Upper lobe of right lung (tissue), 1 donor: ENCODE measurements at regions not wholly inside any gene's neighbourhood (a gene's known extent, or its start where the extent isn't known, plus 50 kb on each side); places are given as distances from the start of the nearest gene placed in this dataset.
"Not testable (repeated sequence)": the region's sequence is repeated elsewhere in the genome, so short reads cannot be mapped to it uniquely, and the experiment has no call there.

ENCODE experiments used
- ATAC-seq: fragments of 200-7000 bp; cut with Tn5 transposase; one replicate; pipeline ENCODE4 v1.9.1; 2020; ENCODE audit warnings: mild to moderate bottlenecking, moderate library complexity
- DNase-seq: peaks from one replicate; pipeline ENCODE4 v3.0.0-alpha.2; 2020
- H3K27ac ChIP-seq: fragments of 200-600 bp; one replicate; pipeline ENCODE4 v1.8.0; 2022
- H3K27me3 ChIP-seq: fragments of 200-600 bp; one replicate; pipeline ENCODE4 v1.8.0; 2022; ENCODE audit warnings: mild to moderate bottlenecking
- H3K36me3 ChIP-seq: fragments of 200-600 bp; one replicate; pipeline ENCODE4 v1.8.0; 2022
- H3K4me1 ChIP-seq: fragments of 200-600 bp; one replicate; pipeline ENCODE4 v1.8.0; 2022
- H3K4me3 ChIP-seq: fragments of 200-600 bp; one replicate; pipeline ENCODE4 v1.8.0; 2022; ENCODE audit warnings: mild to moderate bottlenecking
- H3K9me3 ChIP-seq: fragments of 200-600 bp; one replicate; pipeline ENCODE4 v1.8.0; 2022
- CTCF ChIP-seq: fragments of 200-600 bp; IDR thresholded peaks from one replicate; pipeline ENCODE4 v1.8.0; 2022; ENCODE audit warnings: antibody characterized with exemption
- intact Hi-C: fragments of 100-400 bp; cut with DNase I; formaldehyde crosslinking; loops from one replicate; pipeline ENCODE4 v1.11.0; 2022
- donor health status: DM: no; HTN: yes; CAD: no; lungs with severe emphysema.

- TF ChIP-seq CTCF: no peak
- Histone ChIP-seq H3K4me1 (no peaks in the 10 kb centered on the region), H3K9me3 (no peaks in the 10 kb centered on the region), H3K27me3 (no peaks in the 10 kb centered on the region), H3K36me3 (no peaks in the 10 kb centered on the region), H3K4me3 (no peak overlapping the region), H3K27ac (no peak overlapping the region)
- DNase-seq (no peak), ATAC-seq (no peak)
- intact Hi-C loops: no loop called here
Observed at GRCh38 chr20:39736434-39737327, 774.5 kb downstream of the DHX35 start.

- DNase-seq, H3K27me3 ChIP-seq, H3K4me3 ChIP-seq, H3K27ac ChIP-seq, intact Hi-C loops, H3K4me1 ChIP-seq, ATAC-seq, H3K36me3 ChIP-seq: not testable (repeated sequence)
- peaks cover 16% of the 10 kb centered on the region for H3K9me3 ChIP-seq
Observed at GRCh38 chr20:39725513-39725912, 763.4 kb downstream of the DHX35 start.

- intact Hi-C loops: no loop called here
- Histone ChIP-seq H3K4me1 (no peaks in the 10 kb centered on the region), H3K36me3 (no peaks in the 10 kb centered on the region), H3K9me3 (no peaks in the 10 kb centered on the region), H3K27me3 (no peaks in the 10 kb centered on the region), H3K4me3 (no peak overlapping the region), H3K27ac (no peak overlapping the region)
- DNase-seq (no peak), ATAC-seq (no peak)
- TF ChIP-seq CTCF: no peak
Observed at GRCh38 chr20:39719293-39719692, 757.1 kb downstream of the DHX35 start.

- ATAC-seq (no peak), DNase-seq (no peak)
- intact Hi-C loops: no loop called here
- H3K4me3 ChIP-seq: no peak overlapping the region
- H3K9me3 ChIP-seq: no peaks in the 10 kb centered on the region
- no peaks in the 10 kb centered on the region for H3K4me1 ChIP-seq
- no peaks in the 10 kb centered on the region for H3K36me3 ChIP-seq
- H3K27me3 ChIP-seq: no peaks in the 10 kb centered on the region
- TF ChIP-seq CTCF: no peak
- no peak overlapping the region for H3K27ac ChIP-seq
Observed at GRCh38 chr20:39717936-39718335, 755.8 kb downstream of the DHX35 start.

GRCh38 chr20:39716796-39717341 is 754.7 kb downstream of the DHX35 start:
- H3K27me3 ChIP-seq: no peaks in the 10 kb centered on the region
- no peaks in the 10 kb centered on the region for H3K36me3 ChIP-seq
- ATAC-seq: no peak
- H3K27ac ChIP-seq: no peak overlapping the region
- no peak for DNase-seq
- H3K4me3 ChIP-seq: no peak overlapping the region
- H3K4me1 ChIP-seq: no peaks in the 10 kb centered on the region
- intact Hi-C loops: no loop called here
- H3K9me3 ChIP-seq: no peaks in the 10 kb centered on the region
- TF ChIP-seq CTCF: no peak

GRCh38 chr20:39713076-39713840 is 751.1 kb downstream of the DHX35 start:
- H3K27me3 ChIP-seq: no peaks in the 10 kb centered on the region
- H3K9me3 ChIP-seq: no peaks in the 10 kb centered on the region
- no peak for TF ChIP-seq CTCF
- DNase-seq (no peak), ATAC-seq (no peak)
- H3K4me3 ChIP-seq: no peak overlapping the region
- no peak overlapping the region for H3K27ac ChIP-seq
- intact Hi-C loops: no loop called here
- no peaks in the 10 kb centered on the region for H3K4me1 ChIP-seq
- H3K36me3 ChIP-seq: no peaks in the 10 kb centered on the region
